ENCODE measurements at regions not wholly inside any gene's neighbourhood (a gene's known extent, or its start where the extent isn't known, plus 50 kb on each side); places are given as distances from the start of the nearest gene placed in this dataset.
"Not testable (repeated sequence)": the region's sequence is repeated elsewhere in the genome, so short reads cannot be mapped to it uniquely, and the experiment has no call there.

DNA sequence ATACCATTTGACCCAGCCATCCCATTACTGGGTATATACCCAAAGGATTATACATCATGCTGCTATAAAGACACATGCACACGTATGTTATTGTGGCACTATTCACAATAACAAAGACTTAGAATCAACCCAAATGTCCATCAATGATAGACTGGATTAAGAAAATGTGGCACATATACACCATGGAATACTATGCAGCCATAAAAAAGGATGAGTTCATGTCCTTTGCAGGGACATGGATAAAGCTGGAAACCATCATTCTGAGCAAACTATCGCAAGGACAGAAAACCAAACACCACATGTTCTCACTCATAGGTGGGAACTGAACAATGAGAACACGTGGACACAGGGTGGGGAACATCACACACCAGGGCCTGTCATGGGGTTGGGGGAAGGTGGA is 237.6 kb upstream of the KRR1 start:
- H3K27me3 ChIP-seq (ENCODE audit: control insufficient read depth, insufficient read depth, low read length); H3K9me3 ChIP-seq (replicated peaks; ENCODE audit: control insufficient read depth, low read depth, low read length); H3K27ac ChIP-seq (ENCODE audit: low read length); H3K4me3 ChIP-seq (ENCODE audit: low read length); H3K4me1 ChIP-seq (ENCODE audit: control insufficient read depth, insufficient read depth, low read length); H3K36me3 ChIP-seq (ENCODE audit: control insufficient read depth, insufficient read depth, low read length); DNase-seq: not testable (repeated sequence)
- WGBS (ENCODE audit: insufficient coverage): no CpG with 5 or more reads among the region's 3 CpGs

GRCh38 chr12:75748136-75748535 is 236.7 kb upstream of the KRR1 start:
- DNase-seq: no peak
- no peaks in the 10 kb centered on the region for H3K9me3 ChIP-seq (replicated peaks; ENCODE audit: control insufficient read depth, low read depth, low read length)
- WGBS (ENCODE audit: insufficient coverage): 60% methylated on average over 4 of the region's 6 CpGs
- no peak overlapping the region for H3K27ac ChIP-seq (ENCODE audit: low read length)
- H3K36me3 ChIP-seq (ENCODE audit: control insufficient read depth, insufficient read depth, low read length): no peaks in the 10 kb centered on the region
- H3K27me3 ChIP-seq (ENCODE audit: control insufficient read depth, insufficient read depth, low read length): no peaks in the 10 kb centered on the region
- H3K4me3 ChIP-seq (ENCODE audit: low read length): no peak overlapping the region
- H3K4me1 ChIP-seq (ENCODE audit: control insufficient read depth, insufficient read depth, low read length): no peaks in the 10 kb centered on the region

GRCh38 chr12:75747572-75748021 is 236.2 kb upstream of the KRR1 start:
- Histone ChIP-seq H3K36me3 (ENCODE audit: control insufficient read depth, insufficient read depth, low read length) (no peaks in the 10 kb centered on the region), H3K9me3 (replicated peaks; ENCODE audit: control insufficient read depth, low read depth, low read length) (no peaks in the 10 kb centered on the region), H3K27me3 (ENCODE audit: control insufficient read depth, insufficient read depth, low read length) (no peaks in the 10 kb centered on the region), H3K4me3 (ENCODE audit: low read length) (no peak overlapping the region), H3K4me1 (ENCODE audit: control insufficient read depth, insufficient read depth, low read length) (no peaks in the 10 kb centered on the region), H3K27ac (ENCODE audit: low read length) (no peak overlapping the region)
- peak; percentile 91 for DNase-seq
- WGBS (ENCODE audit: insufficient coverage): no CpG with 5 or more reads among the region's 1 CpG

GRCh38 chr12:75746621-75747020 is 235.2 kb upstream of the KRR1 start:
- Histone ChIP-seq H3K4me1 (ENCODE audit: control insufficient read depth, insufficient read depth, low read length) (no peaks in the 10 kb centered on the region), H3K9me3 (replicated peaks; ENCODE audit: control insufficient read depth, low read depth, low read length) (no peaks in the 10 kb centered on the region), H3K36me3 (ENCODE audit: control insufficient read depth, insufficient read depth, low read length) (no peaks in the 10 kb centered on the region), H3K4me3 (ENCODE audit: low read length) (no peak overlapping the region), H3K27ac (ENCODE audit: low read length) (no peak overlapping the region), H3K27me3 (ENCODE audit: control insufficient read depth, insufficient read depth, low read length) (no peaks in the 10 kb centered on the region)
- DNase-seq: no peak
- 83% methylated on average over 2 of the region's 4 CpGs for WGBS (ENCODE audit: insufficient coverage)

DNA sequence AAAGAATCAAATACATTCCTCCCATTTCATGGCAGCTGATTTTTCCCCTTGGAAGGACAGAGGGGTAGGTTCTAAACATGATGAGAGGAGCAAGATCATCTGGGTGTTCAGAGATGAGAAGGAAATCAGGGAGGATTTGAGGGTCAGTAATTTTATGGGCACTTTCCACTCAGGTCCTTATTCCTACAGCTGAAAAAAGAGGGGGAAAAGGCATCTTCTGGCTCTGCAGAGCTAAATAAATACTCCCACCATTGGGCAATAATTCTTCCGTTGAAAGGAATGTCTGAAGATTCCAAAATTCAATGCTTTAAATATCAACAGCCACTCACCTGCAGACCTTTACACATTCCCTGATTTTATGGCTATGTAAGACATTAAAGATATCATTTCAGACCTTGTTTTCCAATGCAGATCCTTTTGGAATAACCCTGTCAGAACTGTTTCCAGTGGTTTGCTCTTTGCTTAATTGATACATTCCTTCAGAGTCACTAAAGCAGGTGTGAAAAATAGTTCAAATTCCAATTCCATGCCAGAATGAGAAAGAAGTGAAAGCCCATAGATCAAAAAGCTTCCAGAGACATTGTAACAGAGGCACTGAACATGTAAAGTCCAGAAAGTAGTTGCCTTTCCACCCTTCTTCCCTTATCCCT is 233.3 kb upstream of the KRR1 start:
- Histone ChIP-seq H3K27me3 (ENCODE audit: control insufficient read depth, insufficient read depth, low read length) (no peaks in the 10 kb centered on the region), H3K36me3 (ENCODE audit: control insufficient read depth, insufficient read depth, low read length) (no peaks in the 10 kb centered on the region), H3K27ac (ENCODE audit: low read length) (no peak overlapping the region), H3K4me3 (ENCODE audit: low read length) (no peak overlapping the region), H3K9me3 (replicated peaks; ENCODE audit: control insufficient read depth, low read depth, low read length) (no peaks in the 10 kb centered on the region), H3K4me1 (ENCODE audit: control insufficient read depth, insufficient read depth, low read length) (no peaks in the 10 kb centered on the region)
- WGBS (ENCODE audit: insufficient coverage): no CpG with 5 or more reads among the region's 1 CpG
- no peak for DNase-seq

GRCh38 chr12:75742961-75743360 is 231.6 kb upstream of the KRR1 start:
- no peak for DNase-seq
- Histone ChIP-seq H3K9me3 (replicated peaks; ENCODE audit: control insufficient read depth, low read depth, low read length) (no peaks in the 10 kb centered on the region), H3K27ac (ENCODE audit: low read length) (no peak overlapping the region), H3K27me3 (ENCODE audit: control insufficient read depth, insufficient read depth, low read length) (no peaks in the 10 kb centered on the region), H3K4me3 (ENCODE audit: low read length) (no peak overlapping the region), H3K4me1 (ENCODE audit: control insufficient read depth, insufficient read depth, low read length) (no peaks in the 10 kb centered on the region), H3K36me3 (ENCODE audit: control insufficient read depth, insufficient read depth, low read length) (no peaks in the 10 kb centered on the region)
- WGBS (ENCODE audit: insufficient coverage): no CpG with 5 or more reads among the region's 1 CpG

DNA sequence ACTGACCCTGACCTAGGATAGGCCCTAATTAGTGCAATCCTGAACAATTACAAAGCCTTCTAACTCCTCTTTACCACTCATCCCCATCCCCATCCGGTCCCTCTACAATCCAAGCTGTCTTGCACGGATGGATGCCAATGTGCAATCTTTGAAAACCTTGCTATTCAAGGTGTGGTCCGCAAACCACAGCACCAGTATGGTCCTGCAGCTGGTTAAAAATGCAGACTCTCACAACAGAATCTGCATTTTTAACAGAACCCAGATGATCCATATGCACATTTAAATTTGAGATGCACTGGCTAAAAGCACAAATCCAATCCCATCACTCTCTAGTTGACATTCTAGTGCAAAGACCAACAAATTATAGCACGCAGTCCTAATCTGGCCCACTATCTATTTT is 230.6 kb upstream of the KRR1 start:
- Histone ChIP-seq H3K4me3 (ENCODE audit: low read length) (no peak overlapping the region), H3K4me1 (ENCODE audit: control insufficient read depth, insufficient read depth, low read length) (no peaks in the 10 kb centered on the region), H3K27me3 (ENCODE audit: control insufficient read depth, insufficient read depth, low read length) (no peaks in the 10 kb centered on the region), H3K27ac (ENCODE audit: low read length) (no peak overlapping the region), H3K9me3 (replicated peaks; ENCODE audit: control insufficient read depth, low read depth, low read length) (no peaks in the 10 kb centered on the region), H3K36me3 (ENCODE audit: control insufficient read depth, insufficient read depth, low read length) (no peaks in the 10 kb centered on the region)
- no peak for DNase-seq
- 94% methylated on average over 3 of the region's 4 CpGs for WGBS (ENCODE audit: insufficient coverage)

DNA sequence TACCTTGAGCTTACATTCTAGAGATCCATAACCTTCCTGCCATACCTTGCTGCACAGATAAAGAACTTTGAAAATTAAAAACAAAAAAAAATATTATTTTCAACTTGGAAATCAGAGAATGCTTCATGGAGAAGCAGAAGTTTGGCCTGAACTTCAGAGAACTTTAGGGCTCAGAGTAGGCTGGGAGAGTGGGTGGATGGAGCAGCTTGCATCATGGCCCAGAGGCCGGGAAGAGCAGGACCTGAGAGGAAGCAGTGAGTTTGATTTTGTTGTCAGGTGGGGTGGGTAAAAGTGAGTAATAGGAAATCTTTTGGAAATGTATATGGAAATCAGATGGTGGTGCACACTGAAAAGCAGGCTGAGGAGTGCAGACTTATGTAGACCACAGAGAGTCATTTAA is 228.5 kb upstream of the KRR1 start:
- no peak overlapping the region for H3K4me3 ChIP-seq (ENCODE audit: low read length)
- no peaks in the 10 kb centered on the region for H3K9me3 ChIP-seq (replicated peaks; ENCODE audit: control insufficient read depth, low read depth, low read length)
- DNase-seq: no peak
- H3K4me1 ChIP-seq (ENCODE audit: control insufficient read depth, insufficient read depth, low read length): no peaks in the 10 kb centered on the region
- H3K27ac ChIP-seq (ENCODE audit: low read length): no peak overlapping the region
- WGBS (ENCODE audit: insufficient coverage): 67% methylated on average over 1 of the region's 1 CpG
- no peaks in the 10 kb centered on the region for H3K36me3 ChIP-seq (ENCODE audit: control insufficient read depth, insufficient read depth, low read length)
- no peaks in the 10 kb centered on the region for H3K27me3 ChIP-seq (ENCODE audit: control insufficient read depth, insufficient read depth, low read length)

- not testable (repeated sequence) for H3K36me3 ChIP-seq (ENCODE audit: control insufficient read depth, insufficient read depth, low read length); H3K4me3 ChIP-seq (ENCODE audit: low read length)
These were observed 227.7 kb upstream of the KRR1 start for GRCh38 chr12:75739098-75739497.

GRCh38 chr12:75738486-75738885 is 227.1 kb upstream of the KRR1 start:
- Histone ChIP-seq H3K27me3 (ENCODE audit: control insufficient read depth, insufficient read depth, low read length) (no peaks in the 10 kb centered on the region), H3K9me3 (replicated peaks; ENCODE audit: control insufficient read depth, low read depth, low read length) (no peaks in the 10 kb centered on the region), H3K27ac (ENCODE audit: low read length) (no peak overlapping the region), H3K36me3 (ENCODE audit: control insufficient read depth, insufficient read depth, low read length) (no peaks in the 10 kb centered on the region), H3K4me3 (ENCODE audit: low read length) (no peak overlapping the region), H3K4me1 (ENCODE audit: control insufficient read depth, insufficient read depth, low read length) (no peaks in the 10 kb centered on the region)
- WGBS (ENCODE audit: insufficient coverage): 78% methylated on average over 2 of the region's 2 CpGs
- no peak for DNase-seq

More at GRCh38 chr12:75739098-75739497, 227.7 kb upstream of the KRR1 start:
- not testable (repeated sequence) for H3K27me3 ChIP-seq (ENCODE audit: control insufficient read depth, insufficient read depth, low read length); H3K4me1 ChIP-seq (ENCODE audit: control insufficient read depth, insufficient read depth, low read length); H3K27ac ChIP-seq (ENCODE audit: low read length); DNase-seq; H3K9me3 ChIP-seq (replicated peaks; ENCODE audit: control insufficient read depth, low read depth, low read length)
- no CpG with 5 or more reads among the region's 2 CpGs for WGBS (ENCODE audit: insufficient coverage)

DNA sequence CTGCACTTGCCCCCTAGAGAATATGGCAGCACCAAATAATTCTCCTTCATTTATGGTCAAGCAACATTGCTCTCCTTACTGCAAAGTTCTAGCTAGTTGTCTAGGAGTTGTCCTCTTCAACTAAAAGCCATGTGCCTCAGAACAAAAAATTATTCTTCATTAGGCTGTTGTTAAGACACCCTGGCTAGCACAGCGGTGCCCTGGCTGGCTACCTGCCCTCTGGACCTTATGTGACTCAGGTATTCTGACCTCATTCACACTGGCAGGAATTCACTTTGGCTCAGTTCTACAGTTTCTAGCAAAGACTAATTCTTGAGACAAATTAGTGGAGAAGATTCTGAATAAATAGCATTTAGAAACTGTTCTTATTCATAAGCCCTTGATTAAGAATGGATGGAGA is 224.4 kb upstream of the KRR1 start:
- Histone ChIP-seq H3K9me3 (replicated peaks; ENCODE audit: control insufficient read depth, low read depth, low read length) (no peaks in the 10 kb centered on the region), H3K4me1 (ENCODE audit: control insufficient read depth, insufficient read depth, low read length) (no peaks in the 10 kb centered on the region), H3K27ac (ENCODE audit: low read length) (no peak overlapping the region), H3K4me3 (ENCODE audit: low read length) (no peak overlapping the region), H3K27me3 (ENCODE audit: control insufficient read depth, insufficient read depth, low read length) (no peaks in the 10 kb centered on the region), H3K36me3 (ENCODE audit: control insufficient read depth, insufficient read depth, low read length) (no peaks in the 10 kb centered on the region)
- WGBS (ENCODE audit: insufficient coverage): no CpG with 5 or more reads among the region's 1 CpG
- DNase-seq: no peak
